ENCODE measurements at regions not wholly inside any gene's neighbourhood (a gene's known extent, or its start where the extent isn't known, plus 50 kb on each side); places are given as distances from the start of the nearest gene placed in this dataset.

DNA sequence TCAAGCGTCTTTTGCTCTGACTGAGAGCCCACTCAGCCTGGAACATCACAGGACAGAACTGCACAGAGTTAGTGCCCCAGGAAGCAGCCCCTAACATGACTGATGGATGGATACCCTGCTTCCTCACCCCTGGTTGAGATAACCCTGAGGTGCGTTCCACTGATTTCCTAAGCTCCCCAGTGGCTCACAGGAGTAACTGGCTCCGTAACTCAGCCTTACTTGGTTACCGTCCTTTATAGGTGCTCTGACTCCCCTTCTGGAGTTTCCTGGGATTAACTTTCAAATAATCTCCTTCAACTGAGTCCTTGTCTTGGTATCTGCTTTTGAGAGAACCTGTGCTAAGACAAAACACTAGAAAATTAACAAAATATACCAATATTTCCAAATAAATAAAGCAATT lies 449.5 kb downstream of the AGTPBP1 start:
- no peak for DNase-seq (ENCODE audit: low read depth)
- H3K4me3 ChIP-seq (ENCODE audit: low read depth, low read length): no peak overlapping the region
- TF ChIP-seq, protein P1, sequence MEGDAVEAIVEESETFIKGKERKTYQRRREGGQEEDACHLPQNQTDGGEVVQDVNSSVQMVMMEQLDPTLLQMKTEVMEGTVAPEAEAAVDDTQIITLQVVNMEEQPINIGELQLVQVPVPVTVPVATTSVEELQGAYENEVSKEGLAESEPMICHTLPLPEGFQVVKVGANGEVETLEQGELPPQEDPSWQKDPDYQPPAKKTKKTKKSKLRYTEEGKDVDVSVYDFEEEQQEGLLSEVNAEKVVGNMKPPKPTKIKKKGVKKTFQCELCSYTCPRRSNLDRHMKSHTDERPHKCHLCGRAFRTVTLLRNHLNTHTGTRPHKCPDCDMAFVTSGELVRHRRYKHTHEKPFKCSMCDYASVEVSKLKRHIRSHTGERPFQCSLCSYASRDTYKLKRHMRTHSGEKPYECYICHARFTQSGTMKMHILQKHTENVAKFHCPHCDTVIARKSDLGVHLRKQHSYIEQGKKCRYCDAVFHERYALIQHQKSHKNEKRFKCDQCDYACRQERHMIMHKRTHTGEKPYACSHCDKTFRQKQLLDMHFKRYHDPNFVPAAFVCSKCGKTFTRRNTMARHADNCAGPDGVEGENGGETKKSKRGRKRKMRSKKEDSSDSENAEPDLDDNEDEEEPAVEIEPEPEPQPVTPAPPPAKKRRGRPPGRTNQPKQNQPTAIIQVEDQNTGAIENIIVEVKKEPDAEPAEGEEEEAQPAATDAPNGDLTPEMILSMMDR (IDR thresholded peaks at IDR 0.05; ENCODE audit: insufficient read depth, low read length): no peak

DNA sequence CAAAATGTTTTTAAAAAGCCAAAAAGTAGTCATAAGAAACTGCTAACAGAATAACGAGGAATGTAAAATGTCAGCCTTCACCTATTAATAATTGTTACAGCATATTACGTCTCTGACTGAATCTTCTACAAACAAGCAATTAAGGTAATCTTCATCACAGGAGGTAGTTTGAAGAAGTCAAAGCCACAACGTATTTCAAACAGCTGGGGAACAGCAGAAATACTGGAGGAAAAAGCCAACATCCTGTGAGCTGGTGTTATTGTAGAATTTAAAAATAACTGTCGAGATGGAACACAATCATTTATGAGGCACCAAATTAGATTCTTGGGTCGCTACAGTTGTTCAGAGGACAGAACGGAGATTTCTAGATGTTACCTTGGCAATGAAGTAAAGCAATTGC lies 450.5 kb downstream of the AGTPBP1 start:
- H3K4me3 ChIP-seq (ENCODE audit: low read depth, low read length): no peak overlapping the region
- DNase-seq (ENCODE audit: low read depth): no peak
- TF ChIP-seq, protein P1 (IDR thresholded peaks at IDR 0.05; ENCODE audit: insufficient read depth, low read length): no peak

- TF ChIP-seq, protein P1 (IDR thresholded peaks at IDR 0.05; ENCODE audit: insufficient read depth, low read length): no peak
- no peak for DNase-seq (ENCODE audit: low read depth)
- H3K4me3 ChIP-seq (ENCODE audit: low read depth, low read length): no peak overlapping the region
Observed at GRCh38 chr9:85290019-85290418, 451.7 kb downstream of the AGTPBP1 start.

DNA sequence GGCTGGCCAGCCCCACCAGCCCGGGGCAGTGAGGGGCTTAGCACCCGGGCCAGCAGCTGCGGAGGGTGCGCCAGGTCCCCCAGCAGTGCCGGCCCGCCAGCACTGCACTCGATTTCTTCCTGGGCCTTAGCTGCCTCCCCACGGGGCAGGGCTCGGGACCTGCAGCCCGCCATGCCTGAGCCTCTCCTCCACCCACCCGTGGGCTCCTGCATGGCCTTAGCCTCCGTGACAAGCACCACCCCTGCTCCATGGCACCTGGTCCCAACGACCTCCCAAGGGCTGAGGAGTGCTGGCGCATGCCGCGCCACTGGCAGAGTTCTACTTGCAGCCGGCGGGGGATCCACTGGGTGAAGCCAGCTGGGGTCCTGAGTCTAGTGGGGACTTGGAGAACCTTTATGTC lies 452.6 kb downstream of the AGTPBP1 start:
- no peak for DNase-seq (ENCODE audit: low read depth)
- TF ChIP-seq, protein P1 (IDR thresholded peaks at IDR 0.05; ENCODE audit: insufficient read depth, low read length): no peak
- no peak overlapping the region for H3K4me3 ChIP-seq (ENCODE audit: low read depth, low read length)

- no peak overlapping the region for H3K4me3 ChIP-seq (ENCODE audit: low read depth, low read length)
- TF ChIP-seq, protein P1 (IDR thresholded peaks at IDR 0.05; ENCODE audit: insufficient read depth, low read length): no peak
- DNase-seq (ENCODE audit: low read depth): no peak
Observed at GRCh38 chr9:85283421-85283820, 458.3 kb downstream of the AGTPBP1 start.

- DNase-seq (ENCODE audit: low read depth): no peak
- TF ChIP-seq, protein P1 (IDR thresholded peaks at IDR 0.05; ENCODE audit: insufficient read depth, low read length): no peak
- no peak overlapping the region for H3K4me3 ChIP-seq (ENCODE audit: low read depth, low read length)
Observed at GRCh38 chr9:85278769-85279168, 463.0 kb downstream of the AGTPBP1 start.

DNA sequence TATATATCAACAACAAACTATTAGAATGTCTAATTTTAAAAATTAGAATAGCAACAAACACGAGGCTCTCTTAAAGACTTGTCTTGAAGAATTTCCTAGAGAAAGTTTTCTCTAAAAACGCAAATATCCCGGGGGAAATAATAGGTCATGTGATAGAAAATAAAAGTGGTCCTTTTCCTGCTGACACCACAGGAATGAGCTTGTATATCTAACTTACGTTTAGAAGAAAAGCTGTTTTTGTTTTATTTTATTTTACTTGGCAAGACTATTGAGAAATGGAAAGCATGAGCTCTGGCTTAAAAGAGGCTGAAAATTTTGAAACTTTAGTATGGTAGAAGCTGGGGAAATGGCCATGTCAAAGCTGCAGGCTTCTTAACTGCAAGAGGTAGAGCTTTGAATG lies 465.0 kb downstream of the AGTPBP1 start:
- TF ChIP-seq, protein P1 (IDR thresholded peaks at IDR 0.05; ENCODE audit: insufficient read depth, low read length): no peak
- no peak overlapping the region for H3K4me3 ChIP-seq (ENCODE audit: low read depth, low read length)
- DNase-seq (ENCODE audit: low read depth): peak; percentile 2

All from fibroblast of the aortic adventitia (primary cell).